Natural killer cell (primary cell): ENCODE measurements at regions not wholly inside any gene's neighbourhood (a gene's known extent, or its start where the extent isn't known, plus 50 kb on each side); places are given as distances from the start of the nearest gene placed in this dataset.

Source experiments
- ATAC-seq, 3 donors: fragments of 150-1000 bp in 2 of 3; fragments of 200-7000 bp in 1 of 3; cut with Tn5 transposase; 1 replicate in 1 of 3; 2 replicates in 2 of 3; pipeline ENCODE4 v1.10.0; 2021; ENCODE audit warnings: mild to moderate bottlenecking in 2 of 3, moderate library complexity in 2 of 3
- DNase-seq, 2 donors: peaks; one replicate each; pipeline versions ENCODE4 v3.0.0 to v3.0.0-alpha.2; 2013 to 2021; ENCODE audit warnings: mixed read lengths in 1 of 2
- H3K27ac ChIP-seq: one replicate; pipeline ENCODE4 v1.5.1; 2013; ENCODE audit warnings: mild to moderate bottlenecking, low read length
- H3K27me3 ChIP-seq: one replicate; pipeline ENCODE4 v1.6.1; 2013; ENCODE audit warnings: low read length; ENCODE audit not compliant: control insufficient read depth, insufficient read depth
- H3K36me3 ChIP-seq: one replicate; pipeline ENCODE4 v1.6.1; 2013; ENCODE audit warnings: low read length; ENCODE audit not compliant: control insufficient read depth, insufficient read depth
- H3K4me1 ChIP-seq: one replicate; pipeline ENCODE4 v1.6.1; 2013; ENCODE audit warnings: low read length; ENCODE audit not compliant: control insufficient read depth, insufficient read depth
- H3K4me3 ChIP-seq: one replicate; pipeline ENCODE4 v1.5.1; 2013; ENCODE audit warnings: low read length
- H3K9me3 ChIP-seq: one replicate; pipeline ENCODE4 v1.6.1; 2013; ENCODE audit warnings: low read length; ENCODE audit not compliant: control insufficient read depth, insufficient read depth
- H3K27ac Mint-ChIP-seq, 2 donors: one replicate each; pipeline ENCODE4 v1.8.0; 2022; ENCODE audit warnings: mild to moderate bottlenecking in 2 of 2, mixed read lengths in 2 of 2, moderate library complexity in 1 of 2
- H3K27me3 Mint-ChIP-seq, 2 donors: one replicate each; pipeline ENCODE4 v1.8.0; 2022; ENCODE audit warnings: low read depth in 2 of 2, mixed read lengths in 2 of 2
- H3K36me3 Mint-ChIP-seq: one replicate; pipeline ENCODE4 v1.8.0; 2022; ENCODE audit warnings: mixed read lengths
- H3K4me1 Mint-ChIP-seq, 2 donors: one replicate each; pipeline ENCODE4 v1.8.0; 2022; ENCODE audit warnings: mixed read lengths in 2 of 2
- H3K4me3 Mint-ChIP-seq: one replicate; pipeline ENCODE4 v1.8.0; 2022; ENCODE audit warnings: mild to moderate bottlenecking, moderate library complexity, mixed read lengths
- H3K9me3 Mint-ChIP-seq, 2 donors: one replicate each; pipeline ENCODE4 v1.8.0; 2022; ENCODE audit warnings: mixed read lengths in 2 of 2
- WGBS: methylation state at CpG from one replicate; pipeline ENCODE4 v1.1.7; 2013; ENCODE audit warnings: missing lambda C conversion rate; ENCODE audit not compliant: insufficient coverage; 5-methylcytosine and 5-hydroxymethylcytosine counted together
- intact Hi-C: fragments of 100-400 bp; cut with micrococcal nuclease; formaldehyde crosslinking; loops from one replicate; pipeline ENCODE4 v1.14.2; 2022
- TF ChIP-seq, protein P1 (sequence below): fragments of 200-600 bp; IDR thresholded peaks from one replicate; pipeline ENCODE4 v1.8.0; 2022; ENCODE audit warnings: antibody characterized with exemption

DNA sequence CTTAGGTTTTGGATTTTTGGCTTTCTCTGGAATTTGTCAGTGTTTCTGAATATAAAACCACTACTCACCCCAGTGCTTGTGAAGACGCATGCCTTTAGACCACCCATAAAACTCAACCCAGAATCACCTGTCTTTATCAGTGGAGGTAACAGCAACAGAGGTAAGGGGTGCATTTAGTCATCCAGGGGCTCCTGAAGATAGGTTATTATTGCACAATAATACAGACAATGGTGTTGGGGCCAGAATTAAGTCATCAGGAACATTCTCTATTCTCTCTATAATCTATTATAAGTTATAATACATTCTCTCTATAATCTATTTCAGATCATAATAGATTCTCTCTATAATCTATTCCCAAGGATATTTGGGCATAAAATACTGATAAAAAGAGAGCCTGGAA, 100.2 kb upstream of the KCNQ5 start:
- Mint-ChIP-seq H3K27ac (no peak overlapping the region), H3K9me3 (no peaks in the 10 kb centered on the region), H3K27me3 (peaks cover 5 to 8% of the 10 kb centered on the region in 2 donors), H3K4me1 (no peaks in the 10 kb centered on the region), H3K36me3 (no peaks in the 10 kb centered on the region), H3K4me3 (no peak overlapping the region)
- peaks cover 6% of the 10 kb centered on the region for H3K27me3 ChIP-seq
- no peak for DNase-seq
- no CpG with 5 or more reads among the region's 1 CpG for WGBS
- no peaks in the 10 kb centered on the region for H3K36me3 ChIP-seq
- H3K4me1 ChIP-seq = no peaks in the 10 kb centered on the region
- TF ChIP-seq, protein P1, sequence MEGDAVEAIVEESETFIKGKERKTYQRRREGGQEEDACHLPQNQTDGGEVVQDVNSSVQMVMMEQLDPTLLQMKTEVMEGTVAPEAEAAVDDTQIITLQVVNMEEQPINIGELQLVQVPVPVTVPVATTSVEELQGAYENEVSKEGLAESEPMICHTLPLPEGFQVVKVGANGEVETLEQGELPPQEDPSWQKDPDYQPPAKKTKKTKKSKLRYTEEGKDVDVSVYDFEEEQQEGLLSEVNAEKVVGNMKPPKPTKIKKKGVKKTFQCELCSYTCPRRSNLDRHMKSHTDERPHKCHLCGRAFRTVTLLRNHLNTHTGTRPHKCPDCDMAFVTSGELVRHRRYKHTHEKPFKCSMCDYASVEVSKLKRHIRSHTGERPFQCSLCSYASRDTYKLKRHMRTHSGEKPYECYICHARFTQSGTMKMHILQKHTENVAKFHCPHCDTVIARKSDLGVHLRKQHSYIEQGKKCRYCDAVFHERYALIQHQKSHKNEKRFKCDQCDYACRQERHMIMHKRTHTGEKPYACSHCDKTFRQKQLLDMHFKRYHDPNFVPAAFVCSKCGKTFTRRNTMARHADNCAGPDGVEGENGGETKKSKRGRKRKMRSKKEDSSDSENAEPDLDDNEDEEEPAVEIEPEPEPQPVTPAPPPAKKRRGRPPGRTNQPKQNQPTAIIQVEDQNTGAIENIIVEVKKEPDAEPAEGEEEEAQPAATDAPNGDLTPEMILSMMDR = no peak
- H3K9me3 ChIP-seq = no peaks in the 10 kb centered on the region
- no peak for ATAC-seq
- intact Hi-C loops = no loop called here
- H3K27ac ChIP-seq = no peak overlapping the region
- H3K4me3 ChIP-seq = no peak overlapping the region

DNA sequence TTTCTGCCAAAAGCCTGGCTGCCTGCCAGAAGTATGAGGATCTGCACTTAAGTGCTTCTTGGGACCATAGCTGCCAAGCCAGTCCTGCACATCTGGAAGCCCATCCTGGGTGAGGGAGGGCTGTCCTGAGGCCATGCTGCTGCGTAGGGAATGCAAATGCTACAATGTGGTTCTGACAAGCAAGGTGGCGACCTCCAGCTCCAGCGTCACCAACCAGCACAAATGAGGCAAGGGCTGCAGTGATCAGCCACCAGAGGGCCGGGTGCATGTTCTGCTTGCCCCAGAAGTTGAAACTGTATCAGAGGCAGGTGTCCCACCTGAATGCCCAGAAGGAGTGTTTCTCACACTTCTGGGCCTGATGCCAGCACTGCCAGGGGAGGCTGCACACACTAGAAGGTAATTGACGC, 99.1 kb upstream of the KCNQ5 start:
- peaks cover 8 to 9% of the 10 kb centered on the region in 2 donors for H3K27me3 Mint-ChIP-seq
- no peaks in the 10 kb centered on the region for H3K4me1 Mint-ChIP-seq
- H3K27ac Mint-ChIP-seq = no peak overlapping the region
- ATAC-seq (no peak), DNase-seq (peak in 1 of 2 donors; percentile 51)
- Histone ChIP-seq H3K9me3 (no peaks in the 10 kb centered on the region), H3K27me3 (peaks cover 6% of the 10 kb centered on the region), H3K4me3 (no peak overlapping the region), H3K4me1 (no peaks in the 10 kb centered on the region), H3K27ac (no peak overlapping the region), H3K36me3 (no peaks in the 10 kb centered on the region)
- H3K9me3 Mint-ChIP-seq = no peaks in the 10 kb centered on the region
- no peaks in the 10 kb centered on the region for H3K36me3 Mint-ChIP-seq
- TF ChIP-seq, protein P1 = no peak
- intact Hi-C loops = no loop called here
- H3K4me3 Mint-ChIP-seq = no peak overlapping the region
- 76% methylated on average over 5 of the region's 5 CpGs for WGBS

DNA sequence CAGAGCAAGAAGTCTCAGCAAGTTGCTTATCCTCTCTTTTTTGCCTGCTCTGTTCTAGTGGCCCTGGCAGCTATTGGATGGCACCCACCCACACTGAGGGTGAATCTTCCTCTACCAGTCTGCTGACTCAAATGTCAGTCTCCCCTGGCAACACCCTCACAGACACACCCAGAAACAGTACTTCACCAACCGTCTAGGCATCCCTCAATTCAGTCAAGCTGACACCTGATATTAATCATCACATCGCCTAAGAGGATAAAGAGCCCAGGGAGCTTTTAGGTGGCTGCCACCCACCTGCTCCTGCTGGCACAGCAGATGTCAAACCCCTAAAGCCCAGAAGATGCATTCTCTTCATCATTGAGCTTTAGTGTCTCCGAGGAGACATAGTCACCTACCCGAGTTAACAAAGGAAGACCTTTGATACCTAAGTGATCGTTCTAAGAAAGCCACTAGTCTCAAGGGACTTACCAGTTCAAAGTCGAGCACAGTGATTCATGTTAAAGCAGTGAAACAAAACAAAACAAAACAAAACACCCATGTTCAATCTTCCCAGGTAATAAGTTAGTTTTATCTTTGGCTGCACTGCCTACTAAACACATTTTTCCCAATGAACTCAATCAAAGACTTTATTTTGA, 97.7 kb upstream of the KCNQ5 start:
- H3K4me3 Mint-ChIP-seq = no peak overlapping the region
- intact Hi-C loops = no loop called here

More for the DNA sequence above, 97.7 kb upstream of the KCNQ5 start:
- DNase-seq (no peak), ATAC-seq (no peak)
- H3K36me3 ChIP-seq = no peaks in the 10 kb centered on the region
- no peaks in the 10 kb centered on the region for H3K4me1 ChIP-seq
- Mint-ChIP-seq H3K4me1 (no peaks in the 10 kb centered on the region), H3K27me3 (peaks cover 8 to 9% of the 10 kb centered on the region in 2 donors), H3K9me3 (no peaks in the 10 kb centered on the region), H3K27ac (no peak overlapping the region), H3K36me3 (no peaks in the 10 kb centered on the region)
- no peak overlapping the region for H3K27ac ChIP-seq
- peaks cover 2% of the 10 kb centered on the region for H3K27me3 ChIP-seq
- WGBS = 75% methylated on average over 6 of the region's 6 CpGs
- H3K9me3 ChIP-seq = no peaks in the 10 kb centered on the region
- TF ChIP-seq, protein P1 = no peak
- no peak overlapping the region for H3K4me3 ChIP-seq
